WI38 (cell line): ENCODE measurements at regions not wholly inside any gene's neighbourhood (a gene's known extent, or its start where the extent isn't known, plus 50 kb on each side); places are given as distances from the start of the nearest gene placed in this dataset.

Source experiments
- H3K4me3 ChIP-seq: 2 replicates; pipeline ENCODE4 v1.5.1; 2011; ENCODE audit warnings: low read depth, mild to moderate bottlenecking, control low read depth, low read length
- TF ChIP-seq, protein P1 (sequence below): IDR thresholded peaks from 2 replicates; pipeline ENCODE4 v1.5.1; 2012; ENCODE audit warnings: low read depth, mild to moderate bottlenecking, control low read depth, low read length

DNA sequence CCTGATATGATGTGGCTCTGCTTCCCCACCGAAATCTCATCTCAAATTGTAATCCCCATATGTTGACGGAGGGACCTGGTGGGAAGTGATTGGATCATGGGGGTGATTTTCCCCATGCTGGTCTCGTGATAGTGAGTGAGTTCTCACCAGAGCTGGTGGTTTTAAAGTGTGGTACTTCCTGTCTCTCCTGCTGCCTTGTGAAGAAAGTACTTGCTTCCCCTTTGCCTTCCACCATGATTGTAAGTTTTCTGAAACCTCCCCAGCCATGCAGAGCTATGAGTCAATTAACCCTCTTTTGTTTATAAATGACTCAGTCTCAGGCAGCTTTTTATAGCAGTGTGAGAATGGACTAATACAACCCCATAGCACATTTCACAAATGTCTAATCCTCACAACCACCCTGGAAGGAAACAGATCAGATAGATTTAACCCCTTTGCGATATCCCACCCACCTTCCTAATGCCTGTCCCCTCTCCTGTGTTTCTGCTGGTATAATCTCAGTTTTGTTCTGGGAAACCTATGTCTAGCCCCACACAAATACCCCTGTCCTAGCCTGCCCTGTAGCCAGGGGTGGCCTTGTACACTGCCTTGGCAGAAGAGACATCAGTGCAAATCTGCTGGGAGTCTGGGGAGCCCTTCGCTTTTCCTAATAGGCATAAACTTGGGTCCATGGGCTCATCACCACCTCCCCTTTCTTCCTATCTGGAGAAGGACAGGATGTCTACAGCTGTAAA is 157.0 kb upstream of the RAI14 start:
- no peak overlapping the region for H3K4me3 ChIP-seq
- TF ChIP-seq, protein P1, sequence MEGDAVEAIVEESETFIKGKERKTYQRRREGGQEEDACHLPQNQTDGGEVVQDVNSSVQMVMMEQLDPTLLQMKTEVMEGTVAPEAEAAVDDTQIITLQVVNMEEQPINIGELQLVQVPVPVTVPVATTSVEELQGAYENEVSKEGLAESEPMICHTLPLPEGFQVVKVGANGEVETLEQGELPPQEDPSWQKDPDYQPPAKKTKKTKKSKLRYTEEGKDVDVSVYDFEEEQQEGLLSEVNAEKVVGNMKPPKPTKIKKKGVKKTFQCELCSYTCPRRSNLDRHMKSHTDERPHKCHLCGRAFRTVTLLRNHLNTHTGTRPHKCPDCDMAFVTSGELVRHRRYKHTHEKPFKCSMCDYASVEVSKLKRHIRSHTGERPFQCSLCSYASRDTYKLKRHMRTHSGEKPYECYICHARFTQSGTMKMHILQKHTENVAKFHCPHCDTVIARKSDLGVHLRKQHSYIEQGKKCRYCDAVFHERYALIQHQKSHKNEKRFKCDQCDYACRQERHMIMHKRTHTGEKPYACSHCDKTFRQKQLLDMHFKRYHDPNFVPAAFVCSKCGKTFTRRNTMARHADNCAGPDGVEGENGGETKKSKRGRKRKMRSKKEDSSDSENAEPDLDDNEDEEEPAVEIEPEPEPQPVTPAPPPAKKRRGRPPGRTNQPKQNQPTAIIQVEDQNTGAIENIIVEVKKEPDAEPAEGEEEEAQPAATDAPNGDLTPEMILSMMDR: no peak

DNA sequence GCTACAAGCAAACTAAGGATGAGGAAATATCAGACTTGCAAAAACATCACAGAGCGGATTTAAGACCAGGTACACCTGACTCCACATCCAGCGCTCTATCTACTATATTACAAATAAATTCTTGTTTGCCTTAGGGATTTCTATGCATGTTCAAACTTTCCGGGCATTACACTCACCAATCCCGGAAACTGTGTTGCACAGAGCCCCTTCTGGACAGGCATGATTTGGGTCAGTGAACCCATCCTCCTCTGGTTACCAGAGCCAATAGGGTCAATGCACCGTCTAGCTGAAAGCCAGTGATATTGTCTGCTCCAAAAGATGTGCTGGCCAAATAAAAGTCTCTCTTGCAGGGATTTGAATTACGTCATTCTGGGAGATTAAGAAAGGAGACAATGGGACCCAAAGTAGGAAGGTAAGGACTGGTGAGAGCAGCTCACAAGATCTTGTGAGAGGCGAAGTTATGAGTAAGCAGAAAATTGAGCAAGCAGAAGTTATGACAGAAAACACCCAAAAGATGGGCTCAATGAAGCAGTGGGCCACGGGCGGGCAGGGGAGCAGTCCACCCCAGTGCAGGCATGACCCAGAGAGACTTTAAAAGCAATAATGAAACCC is 155.8 kb upstream of the RAI14 start:
- H3K4me3 ChIP-seq: no peak overlapping the region
- TF ChIP-seq, protein P1: no peak

DNA sequence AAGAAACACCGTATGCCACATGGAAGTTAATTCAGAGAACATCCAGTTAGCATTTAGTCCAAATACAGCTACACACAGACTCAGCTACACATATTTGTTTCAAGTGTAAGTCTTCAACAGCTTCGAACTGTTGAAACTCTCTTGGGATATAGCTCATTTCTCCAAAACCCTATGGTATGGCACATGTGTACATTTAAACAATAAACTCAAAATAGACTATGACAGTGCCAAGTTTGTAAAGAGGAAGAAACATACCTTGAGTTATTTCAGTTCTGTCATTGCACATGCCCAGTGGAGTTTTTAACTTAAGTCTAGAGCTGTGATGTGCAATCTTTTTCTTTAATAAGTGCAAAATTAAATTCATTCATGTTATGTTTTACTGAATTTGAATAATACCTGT is 155.1 kb upstream of the RAI14 start:
- H3K4me3 ChIP-seq: no peak overlapping the region
- TF ChIP-seq, protein P1: no peak

DNA sequence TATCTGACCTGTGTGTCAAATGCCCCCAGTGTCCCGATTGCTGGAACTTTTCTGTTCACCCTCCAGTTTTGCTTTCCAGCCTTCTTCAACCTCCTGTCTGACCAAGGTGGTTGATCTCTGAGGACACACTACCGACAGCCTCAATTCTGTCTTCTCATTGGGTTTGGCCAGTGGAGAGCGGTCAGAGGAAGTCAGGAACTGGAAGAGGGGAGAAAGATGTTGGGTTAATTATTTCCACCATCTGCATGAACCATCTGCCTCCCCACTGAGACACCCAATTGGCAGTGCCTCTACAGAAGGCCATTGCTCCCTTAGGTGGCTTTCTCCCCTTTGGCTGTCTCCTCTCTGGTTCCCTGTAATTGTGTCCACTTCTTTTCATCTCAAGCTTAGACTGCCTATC is 154.3 kb upstream of the RAI14 start:
- no peak overlapping the region for H3K4me3 ChIP-seq
- TF ChIP-seq, protein P1: no peak

DNA sequence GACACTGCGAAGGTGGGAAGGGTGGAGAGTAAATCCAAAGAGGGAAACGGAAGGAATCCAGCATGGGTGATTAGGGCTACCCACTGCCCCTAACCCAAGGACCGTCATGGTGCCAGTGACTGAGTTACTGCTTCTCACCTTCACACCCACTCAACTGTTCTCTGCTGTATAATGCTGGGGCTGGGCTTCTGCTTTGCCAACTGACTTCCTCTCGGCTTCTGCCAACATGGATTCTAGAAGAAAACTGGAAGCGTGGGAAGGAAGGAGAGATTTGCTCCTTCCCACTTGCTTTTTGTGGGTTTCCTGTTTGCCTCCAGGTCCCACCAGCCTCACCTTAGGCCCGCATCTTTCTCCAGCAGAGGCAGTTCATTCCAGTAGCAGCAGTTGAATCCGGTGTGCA is 153.5 kb upstream of the RAI14 start:
- TF ChIP-seq, protein P1: no peak
- H3K4me3 ChIP-seq: no peak overlapping the region

DNA sequence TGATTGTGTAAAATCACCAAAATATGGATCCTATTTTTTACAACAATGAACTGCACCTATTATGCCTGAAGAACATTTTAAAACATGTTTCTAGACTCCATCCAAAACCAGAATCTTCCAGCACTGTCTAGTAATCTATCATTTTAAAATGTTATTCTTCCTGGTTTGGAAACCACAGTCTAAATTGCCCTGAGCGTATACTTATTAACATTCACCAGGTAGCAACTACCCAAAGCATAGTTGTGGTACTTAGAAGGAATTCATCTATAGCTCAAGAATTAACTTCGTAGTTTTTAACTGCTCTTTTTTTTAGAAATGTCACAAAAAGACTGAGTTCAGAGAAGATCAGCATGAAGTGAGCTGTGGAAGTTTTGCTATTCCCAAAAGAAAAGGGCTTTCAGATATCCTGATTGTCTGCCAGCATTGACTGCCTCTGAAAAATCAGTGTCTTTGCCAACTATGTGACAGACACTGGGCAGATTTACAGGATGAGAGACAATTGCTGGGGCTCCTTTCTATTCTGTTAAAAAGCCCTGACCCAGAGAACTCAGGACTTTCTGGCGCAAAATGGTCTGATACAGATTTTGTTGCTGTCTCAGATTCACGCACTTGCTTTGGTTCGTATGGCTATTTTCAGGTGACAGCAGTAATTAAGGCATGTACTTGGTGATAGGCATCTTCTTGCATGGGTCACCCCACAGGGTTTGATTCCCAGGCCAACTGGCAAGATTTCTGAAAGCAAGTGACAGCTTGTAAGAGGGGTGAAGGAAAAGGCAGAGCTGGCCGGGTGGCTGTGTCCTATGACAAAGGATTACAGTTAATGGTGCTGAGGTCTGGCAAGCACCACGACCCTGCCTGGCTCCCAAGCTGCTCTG is 152.5 kb upstream of the RAI14 start:
- TF ChIP-seq, protein P1: no peak
- no peak overlapping the region for H3K4me3 ChIP-seq
